GM12801 (cell line): ENCODE measurements at regions not wholly inside any gene's neighbourhood (a gene's known extent, or its start where the extent isn't known, plus 50 kb on each side); places are given as distances from the start of the nearest gene placed in this dataset.

Experiments
- TF ChIP-seq, protein P1 (sequence below): IDR thresholded peaks from one replicate; pipeline ENCODE4 v1.5.1; 2011; ENCODE audit warnings: control low read depth; ENCODE audit not compliant: insufficient read length; ENCODE audit errors: extremely low read depth

DNA sequence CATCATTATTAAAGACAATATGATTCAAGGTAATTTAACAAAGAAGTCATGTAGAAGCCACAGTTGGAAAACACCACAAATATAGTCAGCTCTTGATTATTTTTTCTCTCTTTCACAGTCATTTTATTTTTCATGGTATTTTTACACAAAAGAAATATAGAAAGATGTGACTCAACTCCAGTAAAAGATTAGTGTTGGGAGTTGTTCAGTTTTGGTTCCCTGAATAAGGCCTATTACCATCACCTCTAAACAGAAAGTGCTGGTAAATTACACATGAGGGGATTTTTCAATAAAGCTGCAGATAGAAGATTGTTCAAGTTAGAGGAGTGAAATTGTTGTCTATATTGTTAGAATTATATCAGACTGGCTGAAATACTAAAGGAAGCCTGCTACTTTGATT lies 107.0 kb downstream of the DDIT4L start:
- TF ChIP-seq, protein P1, sequence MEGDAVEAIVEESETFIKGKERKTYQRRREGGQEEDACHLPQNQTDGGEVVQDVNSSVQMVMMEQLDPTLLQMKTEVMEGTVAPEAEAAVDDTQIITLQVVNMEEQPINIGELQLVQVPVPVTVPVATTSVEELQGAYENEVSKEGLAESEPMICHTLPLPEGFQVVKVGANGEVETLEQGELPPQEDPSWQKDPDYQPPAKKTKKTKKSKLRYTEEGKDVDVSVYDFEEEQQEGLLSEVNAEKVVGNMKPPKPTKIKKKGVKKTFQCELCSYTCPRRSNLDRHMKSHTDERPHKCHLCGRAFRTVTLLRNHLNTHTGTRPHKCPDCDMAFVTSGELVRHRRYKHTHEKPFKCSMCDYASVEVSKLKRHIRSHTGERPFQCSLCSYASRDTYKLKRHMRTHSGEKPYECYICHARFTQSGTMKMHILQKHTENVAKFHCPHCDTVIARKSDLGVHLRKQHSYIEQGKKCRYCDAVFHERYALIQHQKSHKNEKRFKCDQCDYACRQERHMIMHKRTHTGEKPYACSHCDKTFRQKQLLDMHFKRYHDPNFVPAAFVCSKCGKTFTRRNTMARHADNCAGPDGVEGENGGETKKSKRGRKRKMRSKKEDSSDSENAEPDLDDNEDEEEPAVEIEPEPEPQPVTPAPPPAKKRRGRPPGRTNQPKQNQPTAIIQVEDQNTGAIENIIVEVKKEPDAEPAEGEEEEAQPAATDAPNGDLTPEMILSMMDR, result no peak

DNA sequence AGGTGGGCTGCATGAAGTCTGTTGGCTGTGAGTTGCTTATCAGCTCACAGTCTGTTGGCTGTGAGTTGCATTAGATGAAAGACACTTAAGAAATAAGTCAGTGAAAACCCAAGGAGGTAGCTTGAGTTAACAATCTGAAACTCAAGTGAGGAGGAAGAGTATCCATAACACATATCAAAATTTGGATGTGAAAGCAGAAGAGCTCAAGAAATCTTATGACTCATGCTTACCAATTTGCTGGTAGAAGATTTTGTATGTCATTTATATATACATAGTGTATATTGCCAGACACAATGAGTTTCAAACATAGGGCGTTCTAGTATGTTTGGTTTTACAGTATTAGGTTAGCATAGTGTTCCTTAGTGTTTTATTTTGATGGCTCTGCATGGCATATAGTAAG lies 107.4 kb downstream of the DDIT4L start:
- TF ChIP-seq, protein P1, result no peak

DNA sequence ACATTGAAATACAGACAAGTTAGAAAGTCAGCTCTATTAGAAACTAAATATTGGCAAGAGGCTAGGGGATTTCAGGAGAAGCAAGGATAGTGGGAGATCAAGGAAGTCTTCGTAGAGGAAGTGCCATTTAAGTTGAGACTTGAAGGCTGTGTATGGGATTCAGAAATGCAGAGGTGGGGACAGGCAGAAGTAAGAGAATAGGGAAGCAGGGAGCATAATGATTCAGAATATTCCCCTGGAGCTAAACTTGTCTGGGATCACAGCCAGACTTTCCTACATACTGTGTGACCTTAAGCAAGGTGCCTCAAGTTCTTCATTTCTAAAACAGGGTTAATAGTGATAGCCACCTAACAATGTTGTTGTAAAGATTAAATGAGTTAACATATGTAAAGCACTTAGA lies 108.8 kb downstream of the DDIT4L start:
- TF ChIP-seq, protein P1, result no peak

DNA sequence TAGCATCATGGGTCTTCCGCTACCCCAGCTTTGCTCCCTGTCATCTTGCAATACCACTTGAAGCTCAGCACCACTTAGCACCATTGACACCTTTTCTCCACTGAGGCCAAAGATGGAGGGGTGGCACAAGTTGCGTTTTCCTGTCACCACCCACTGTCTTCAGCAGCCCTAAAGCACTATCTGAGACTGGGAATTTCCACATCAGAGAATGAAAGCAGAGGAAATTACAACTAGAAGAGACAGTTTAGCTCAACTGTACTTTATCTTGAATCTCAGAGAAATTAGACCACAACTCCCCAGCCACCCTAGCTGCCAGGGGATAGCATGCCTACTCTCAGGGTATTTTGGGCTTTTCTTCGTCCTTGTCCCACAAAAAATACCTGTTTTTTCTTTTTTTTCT lies 111.0 kb downstream of the DDIT4L start:
- TF ChIP-seq, protein P1, result no peak

DNA sequence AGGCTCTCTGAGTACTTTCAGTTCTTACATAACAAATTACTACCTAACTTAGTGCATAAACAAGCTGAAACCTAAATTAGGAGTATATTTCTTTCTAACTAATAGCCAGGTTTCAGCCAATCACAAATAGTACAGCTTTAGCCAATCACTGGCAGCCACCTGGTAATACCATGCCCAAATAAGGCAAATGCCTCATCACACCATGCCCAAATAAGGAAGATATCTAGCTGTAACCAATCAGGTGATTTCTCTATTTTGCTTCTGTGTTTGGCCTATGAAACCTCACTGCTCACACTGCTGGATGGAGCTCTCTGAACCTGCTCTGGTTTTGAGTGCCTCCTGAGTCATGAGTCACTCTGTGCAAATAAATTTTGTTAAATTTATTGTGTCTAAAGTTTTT lies 113.5 kb downstream of the DDIT4L start:
- TF ChIP-seq, protein P1, result no peak

DNA sequence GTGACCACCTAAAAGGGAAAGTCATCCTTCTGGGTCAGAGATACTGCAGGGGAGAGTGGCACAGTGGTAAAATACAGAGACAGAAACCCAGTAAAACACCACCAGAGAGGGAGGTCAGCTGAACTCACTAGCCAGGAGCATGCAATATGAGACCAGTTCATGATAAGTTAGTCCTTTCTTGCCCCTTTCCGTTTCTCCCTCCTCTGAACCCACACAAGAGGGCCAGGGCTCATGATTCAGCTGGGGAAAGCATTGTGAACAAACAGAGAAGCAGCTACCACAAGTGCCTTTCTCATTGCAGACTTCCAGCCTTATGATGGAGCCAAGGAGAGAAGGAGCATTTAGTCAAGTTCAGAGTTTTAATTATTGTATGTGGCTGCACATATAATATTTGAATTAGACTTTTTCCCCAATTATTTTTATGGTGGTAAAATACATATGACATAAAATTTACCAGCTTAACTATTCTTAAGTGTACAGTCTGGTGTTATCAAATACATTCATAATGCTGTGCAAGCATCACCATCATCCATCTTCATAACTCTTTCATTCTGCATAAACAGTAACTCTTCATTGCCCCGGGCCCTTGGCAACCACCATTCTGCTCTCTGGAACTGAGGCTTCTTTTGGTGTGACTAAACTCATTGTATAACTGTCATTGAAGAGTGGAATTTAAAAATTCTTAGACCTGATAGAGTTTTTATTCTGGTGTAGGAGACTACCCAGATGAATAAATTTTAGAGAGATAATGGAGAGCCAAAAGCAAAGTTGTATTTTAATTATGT lies 114.6 kb downstream of the DDIT4L start:
- TF ChIP-seq, protein P1, result no peak

DNA sequence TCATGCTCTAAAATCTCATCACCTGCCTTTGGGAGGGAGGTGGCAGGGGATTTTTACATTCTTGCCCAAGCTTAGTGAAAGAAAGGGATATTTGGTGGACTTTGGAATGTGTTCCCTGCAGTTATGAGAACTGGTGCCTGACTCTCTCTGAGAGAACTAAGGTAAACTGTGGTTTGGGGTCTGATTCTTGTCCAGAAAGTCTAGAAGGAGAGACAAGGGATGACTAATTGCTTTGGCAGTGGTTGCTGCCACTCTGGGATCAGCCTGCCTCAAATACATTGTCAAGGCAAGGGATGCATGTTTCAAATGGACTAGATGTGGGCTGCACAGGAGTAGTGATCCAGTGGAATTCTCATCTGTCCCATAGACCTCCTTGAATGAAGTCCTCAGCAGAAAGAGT lies 115.2 kb downstream of the DDIT4L start:
- TF ChIP-seq, protein P1, result no peak
